ENCODE measurements at regions not wholly inside any gene's neighbourhood (a gene's known extent, or its start where the extent isn't known, plus 50 kb on each side); places are given as distances from the start of the nearest gene placed in this dataset.

DNA sequence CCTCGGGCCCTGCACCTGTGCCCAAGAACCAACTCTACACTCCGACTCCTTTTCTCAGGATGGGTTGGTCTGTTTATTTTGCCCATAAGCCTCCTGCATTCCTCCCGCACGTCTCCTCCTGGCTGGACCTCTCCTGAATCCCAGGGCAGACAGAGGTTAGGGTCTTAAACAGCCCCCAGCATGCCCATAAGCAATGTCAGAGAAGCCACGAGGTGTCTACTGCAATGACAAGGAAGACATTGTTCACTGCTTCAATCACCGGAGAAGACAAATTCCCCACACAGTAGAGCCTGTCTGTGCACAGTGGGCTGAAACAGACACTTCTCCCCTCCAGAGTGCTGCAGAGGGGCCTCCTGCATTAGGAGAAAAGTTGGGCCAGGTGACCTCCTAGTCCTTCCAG lies 230.6 kb upstream of the RPL38 start:
- TF ChIP-seq, protein P1, sequence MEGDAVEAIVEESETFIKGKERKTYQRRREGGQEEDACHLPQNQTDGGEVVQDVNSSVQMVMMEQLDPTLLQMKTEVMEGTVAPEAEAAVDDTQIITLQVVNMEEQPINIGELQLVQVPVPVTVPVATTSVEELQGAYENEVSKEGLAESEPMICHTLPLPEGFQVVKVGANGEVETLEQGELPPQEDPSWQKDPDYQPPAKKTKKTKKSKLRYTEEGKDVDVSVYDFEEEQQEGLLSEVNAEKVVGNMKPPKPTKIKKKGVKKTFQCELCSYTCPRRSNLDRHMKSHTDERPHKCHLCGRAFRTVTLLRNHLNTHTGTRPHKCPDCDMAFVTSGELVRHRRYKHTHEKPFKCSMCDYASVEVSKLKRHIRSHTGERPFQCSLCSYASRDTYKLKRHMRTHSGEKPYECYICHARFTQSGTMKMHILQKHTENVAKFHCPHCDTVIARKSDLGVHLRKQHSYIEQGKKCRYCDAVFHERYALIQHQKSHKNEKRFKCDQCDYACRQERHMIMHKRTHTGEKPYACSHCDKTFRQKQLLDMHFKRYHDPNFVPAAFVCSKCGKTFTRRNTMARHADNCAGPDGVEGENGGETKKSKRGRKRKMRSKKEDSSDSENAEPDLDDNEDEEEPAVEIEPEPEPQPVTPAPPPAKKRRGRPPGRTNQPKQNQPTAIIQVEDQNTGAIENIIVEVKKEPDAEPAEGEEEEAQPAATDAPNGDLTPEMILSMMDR (IDR thresholded peaks at IDR 0.05; ENCODE audit: low read length): no peak
- no peak for TF ChIP-seq EZH2 (IDR thresholded peaks at IDR 0.05; ENCODE audit: borderline replicate concordance, low read length)

Data from OCI-LY1 (cell line).